ENCODE measurements at regions not wholly inside any gene's neighbourhood (a gene's known extent, or its start where the extent isn't known, plus 50 kb on each side); places are given as distances from the start of the nearest gene placed in this dataset.

DNA sequence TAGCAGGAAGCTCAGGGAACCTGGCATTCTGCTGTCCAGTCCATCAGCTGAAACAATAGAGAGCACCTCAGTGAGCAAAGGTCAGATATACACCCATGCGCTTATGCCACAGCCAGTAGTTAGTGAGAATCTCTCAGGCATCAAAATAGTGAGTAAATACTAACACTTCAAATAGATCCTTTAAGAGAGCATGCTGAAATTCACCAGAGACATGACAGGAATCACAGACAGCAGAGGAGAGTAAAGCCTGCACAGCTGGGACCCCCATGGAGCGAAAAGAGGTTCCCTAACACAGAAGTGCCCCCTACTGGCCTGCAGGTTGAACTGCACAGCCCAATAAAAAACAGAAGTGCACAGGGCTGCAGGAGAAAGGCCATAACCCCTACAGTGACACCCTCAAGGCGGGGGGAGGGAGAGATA lies 57.6 kb upstream of the ANTXRL start:
- no peak for DNase-seq

DNA sequence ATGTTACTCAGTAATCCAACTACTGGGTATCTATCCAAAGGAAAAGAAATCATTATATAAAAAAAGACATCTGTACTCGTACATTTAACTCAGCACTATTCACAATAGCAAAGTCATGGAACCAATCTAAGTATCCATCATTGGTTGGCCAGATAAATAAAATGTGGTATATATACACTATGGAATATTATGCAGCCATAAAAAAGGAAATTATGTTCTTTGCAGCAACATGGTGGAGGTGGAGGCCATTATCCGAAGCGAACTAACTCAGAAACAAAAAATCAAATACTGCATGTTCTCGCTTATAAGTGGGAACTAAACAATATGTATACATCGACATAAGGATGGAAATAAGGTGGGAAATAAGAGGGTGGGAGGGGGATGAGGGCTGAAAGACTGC lies 56.2 kb upstream of the ANTXRL start:
- DNase-seq, result no peak

DNA sequence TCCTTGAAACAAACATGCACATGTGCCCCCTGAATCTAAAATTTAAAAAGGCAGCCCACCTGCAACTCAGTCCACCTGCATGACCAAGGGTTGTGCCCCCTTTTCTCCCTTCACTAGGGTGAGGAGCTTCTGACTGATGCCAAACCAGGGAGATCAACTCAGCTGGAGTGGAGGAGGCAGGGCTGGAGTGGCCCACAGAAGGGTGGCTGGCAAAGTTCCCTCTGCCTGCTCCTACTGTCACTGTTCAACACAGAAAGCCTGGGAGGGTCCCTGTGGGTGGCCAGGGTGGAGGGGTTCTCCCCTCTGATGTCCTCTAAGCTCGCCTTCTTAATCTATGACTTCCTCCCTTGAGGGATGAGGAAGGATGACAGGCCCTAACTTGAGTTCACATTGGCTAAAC lies 55.7 kb upstream of the ANTXRL start:
- DNase-seq, result no peak

DNA sequence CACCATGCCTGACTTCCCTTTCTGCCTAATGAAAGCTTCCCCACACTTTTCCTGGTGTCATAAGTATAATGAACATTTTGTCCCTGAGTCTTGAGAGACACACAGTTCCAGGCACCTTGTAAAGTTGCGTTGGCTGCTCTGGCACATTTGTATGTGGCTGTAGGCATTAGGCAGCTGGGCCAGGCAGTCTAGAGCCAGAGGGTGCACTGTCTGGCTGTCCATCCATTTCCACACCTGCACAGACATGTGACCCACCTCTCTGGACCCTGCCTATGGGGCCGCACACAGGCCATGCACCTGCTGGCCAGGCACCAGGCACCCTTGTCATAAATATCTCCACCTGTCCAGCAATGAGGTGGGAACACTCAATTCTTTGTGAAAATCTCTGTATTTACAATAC lies 54.7 kb upstream of the ANTXRL start:
- DNase-seq, result no peak

DNA sequence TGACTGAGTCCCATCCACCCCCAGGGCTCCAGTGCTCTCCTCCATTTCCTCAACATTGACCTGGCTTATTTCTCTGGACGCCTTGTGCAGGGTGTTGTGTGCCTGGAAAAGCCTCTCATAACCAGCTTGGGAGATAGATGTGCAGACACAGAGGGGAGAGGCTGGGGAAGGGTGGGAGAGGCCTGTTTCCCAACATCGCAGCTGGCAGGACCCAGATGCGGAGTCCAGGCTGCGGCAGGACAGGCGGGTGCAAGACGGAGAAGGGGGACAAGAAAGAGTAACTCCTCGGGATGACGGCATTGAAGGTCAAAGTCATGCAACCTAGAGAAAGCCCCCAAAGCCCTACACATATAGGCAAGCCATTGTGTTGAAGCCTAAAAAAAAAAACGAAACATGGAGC lies 54.1 kb upstream of the ANTXRL start:
- no peak for DNase-seq

DNA sequence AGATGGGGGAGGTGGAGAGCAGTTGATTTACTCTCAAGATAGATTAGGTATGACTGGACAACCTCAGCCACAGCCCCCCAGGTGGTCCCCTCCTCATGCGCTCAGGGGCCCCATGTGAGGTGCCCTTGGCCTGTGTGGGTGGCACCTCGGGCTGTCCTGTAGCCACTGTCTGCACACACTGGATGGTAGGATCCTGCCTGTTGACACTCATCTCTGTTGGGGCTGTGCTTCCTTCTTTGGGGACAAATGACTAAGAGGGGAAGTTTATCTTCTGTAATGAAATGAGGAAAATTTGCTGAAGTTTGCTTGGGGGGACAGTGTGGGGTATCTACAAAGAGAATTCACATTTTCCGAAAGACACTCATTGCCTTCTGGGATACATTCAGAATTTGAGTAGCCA lies 53.6 kb upstream of the ANTXRL start:
- DNase-seq, result no peak

DNA sequence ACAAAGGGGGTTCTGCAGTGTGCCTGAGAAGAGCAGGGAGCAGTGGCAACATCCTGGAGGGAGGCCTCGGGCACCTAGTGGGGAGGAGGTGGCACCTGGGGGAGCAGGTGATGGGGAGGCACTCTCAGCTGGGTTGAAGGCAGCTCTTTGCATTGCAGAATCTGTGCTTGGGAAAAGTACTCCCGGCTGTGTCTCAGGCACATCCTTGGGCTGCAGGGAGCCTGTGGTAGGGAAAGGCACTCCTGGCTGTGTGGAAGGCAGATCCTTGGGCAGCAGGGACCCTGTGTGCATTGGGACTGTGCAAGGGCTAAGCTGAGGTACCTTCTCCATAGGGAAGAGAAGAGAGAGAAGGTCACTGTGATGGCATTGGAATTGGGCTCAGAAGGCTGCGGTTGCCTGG lies 52.8 kb upstream of the ANTXRL start:
- no peak for DNase-seq

DNA sequence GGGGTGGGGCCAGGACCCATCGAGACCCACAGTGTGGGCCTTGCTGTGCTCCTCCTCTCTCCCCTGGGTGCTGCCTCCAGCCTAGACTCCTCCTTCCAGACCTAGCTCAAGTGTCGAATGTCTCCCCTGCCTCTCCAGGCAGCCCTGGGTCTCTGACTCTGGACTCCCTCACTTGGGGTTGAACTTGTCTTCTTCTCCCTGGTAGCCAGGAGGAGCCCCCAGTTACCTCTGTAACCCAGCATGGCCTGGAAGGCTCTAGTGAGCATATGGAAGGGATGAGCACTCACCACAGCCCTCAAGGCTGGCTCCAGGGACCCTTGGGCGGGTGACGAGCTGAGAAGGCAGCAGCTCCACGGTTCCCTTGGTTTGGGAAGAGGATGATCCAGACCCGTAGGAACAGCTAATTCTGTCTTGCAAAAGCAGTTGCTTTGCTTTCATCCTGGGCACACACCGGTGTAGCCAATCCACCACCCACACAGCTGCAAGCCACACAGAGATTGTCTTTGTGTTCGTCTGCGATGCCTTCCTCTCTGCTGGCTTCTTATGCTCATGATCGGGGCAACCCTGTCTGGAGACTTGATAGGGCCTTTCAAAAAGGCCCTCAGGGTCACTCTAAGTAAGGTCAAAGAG lies 52.3 kb upstream of the ANTXRL start:
- DNase-seq, result no peak

DNA sequence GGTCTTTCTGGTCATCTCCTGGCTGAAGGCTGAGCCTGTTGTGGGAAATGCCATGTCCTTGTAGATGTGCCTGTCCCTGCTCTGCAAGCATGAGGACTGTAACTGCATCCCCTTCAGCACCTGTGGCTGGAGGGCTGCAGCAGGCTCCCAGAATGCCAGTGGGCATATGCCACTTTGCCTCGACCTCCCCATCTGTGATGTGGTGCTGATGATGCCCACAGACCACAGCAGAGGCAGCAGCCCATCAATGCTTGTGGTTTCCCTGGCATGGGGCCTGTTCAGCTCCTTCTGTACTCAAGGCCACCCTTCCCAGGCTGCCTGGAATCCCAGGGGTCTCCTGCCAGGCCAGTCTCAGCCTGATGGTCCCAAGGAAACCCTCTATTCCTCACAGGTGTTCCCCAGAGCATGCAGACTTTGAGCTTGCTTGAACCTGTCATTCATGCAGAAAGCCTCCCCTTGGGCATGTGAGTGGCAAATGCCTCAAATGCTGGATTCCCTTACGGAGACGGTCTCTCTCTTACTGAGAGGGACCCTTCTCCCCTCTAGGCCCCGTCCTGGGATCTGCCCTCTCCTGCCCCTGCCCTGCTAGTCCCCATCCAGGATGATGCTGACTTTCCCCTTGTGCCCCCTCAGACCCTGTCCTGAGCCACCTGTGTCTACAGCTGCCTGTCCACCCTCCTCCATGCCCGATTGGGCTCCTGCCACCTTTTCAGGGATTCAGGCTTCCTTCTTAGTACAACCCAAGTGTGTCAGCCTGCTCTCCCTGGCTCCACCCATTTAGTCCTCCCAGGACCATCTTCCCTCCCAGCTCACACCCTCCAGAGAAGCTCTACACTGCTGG lies 50.9 kb upstream of the ANTXRL start:
- no peak for DNase-seq

DNA sequence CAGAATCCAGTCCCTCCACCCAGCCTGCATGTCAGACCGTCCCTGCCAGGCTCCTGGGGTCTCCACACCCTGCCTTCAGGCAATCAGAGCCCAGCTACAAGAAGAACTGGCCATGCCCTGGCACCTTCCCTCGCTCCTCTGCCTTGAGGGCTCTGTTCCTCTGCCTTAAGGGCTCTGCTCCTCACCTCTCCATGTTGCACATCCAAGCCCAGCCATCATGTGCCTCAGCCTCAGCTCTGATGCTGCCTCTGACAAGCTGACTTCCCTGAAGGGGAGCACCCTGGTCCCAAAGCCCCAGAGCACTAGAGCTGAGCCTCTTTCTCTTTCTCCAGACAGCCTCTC lies 50.3 kb upstream of the ANTXRL start:
- no peak for DNase-seq

DNA sequence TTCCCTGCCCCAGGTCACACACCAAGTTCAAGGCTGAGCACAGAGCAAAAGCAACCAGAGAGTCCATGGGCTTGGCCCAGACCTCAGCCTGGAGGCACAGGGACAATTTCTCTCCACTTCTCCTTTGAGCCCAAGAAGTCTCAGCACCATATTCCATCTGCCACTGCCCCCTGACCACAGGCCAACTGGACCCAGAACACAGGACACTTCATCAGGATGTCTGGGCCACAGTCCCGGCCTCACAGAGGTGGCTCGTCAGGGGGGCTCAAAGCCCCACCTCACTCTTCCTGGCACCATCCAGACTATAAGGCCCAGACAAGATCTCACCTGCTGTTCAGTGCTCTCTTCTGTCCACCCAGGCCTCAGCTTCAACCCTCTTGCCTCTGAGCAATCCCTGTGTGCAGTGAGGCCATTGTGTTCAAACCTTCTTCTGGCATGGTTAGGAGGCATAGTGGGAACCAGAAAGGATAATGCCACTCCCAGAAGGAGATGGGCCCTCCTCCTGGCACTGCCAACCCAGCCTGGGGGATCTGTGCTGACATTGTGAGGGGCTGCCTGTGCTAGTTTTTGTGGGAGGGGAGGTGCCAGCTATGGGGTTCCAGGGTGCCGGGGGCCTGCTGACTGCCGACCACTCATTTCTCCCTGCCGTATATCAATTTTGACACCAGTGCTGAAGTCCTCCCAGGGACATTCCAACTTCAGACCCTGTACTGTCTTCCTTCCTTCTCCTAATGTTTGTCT lies 49.7 kb upstream of the ANTXRL start:
- no peak for DNase-seq
